ENCODE measurements at regions not wholly inside any gene's neighbourhood (a gene's known extent, or its start where the extent isn't known, plus 50 kb on each side); places are given as distances from the start of the nearest gene placed in this dataset.
A peak's percentile ranks its signal among the peaks of the same experiment; 100 is the strongest.

DNA sequence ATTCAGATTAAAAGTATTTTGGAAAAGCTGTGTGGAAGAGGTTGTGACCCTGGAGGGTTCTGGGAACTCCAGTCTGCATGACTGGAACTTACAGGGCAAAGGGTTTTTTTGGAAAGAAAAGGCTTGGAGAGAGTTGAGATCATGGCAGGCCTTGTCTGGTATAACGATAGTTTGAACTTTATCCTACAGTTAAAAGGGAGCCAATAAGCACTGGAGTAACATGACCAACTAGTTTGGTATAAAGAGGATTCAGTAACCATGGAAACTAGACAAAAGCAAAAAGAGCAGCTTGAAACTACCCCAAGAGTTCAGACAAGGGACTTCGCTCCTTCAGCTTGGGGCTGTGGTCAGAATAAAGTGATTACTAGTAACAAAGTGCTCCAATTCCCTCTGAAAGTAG is 151.2 kb upstream of the TMCO5A start:
- no peak for DNase-seq
- Mint-ChIP-seq H3K27ac (no peak overlapping the region), H3K4me3 (no peak overlapping the region), H3K27me3 (ENCODE audit: insufficient read depth) (no peaks in the 10 kb centered on the region), H3K9me3 (no peaks in the 10 kb centered on the region), H3K36me3 (ENCODE audit: low read depth) (peaks cover 7% of the 10 kb centered on the region), H3K4me1 (ENCODE audit: low read depth) (peaks cover 15% of the 10 kb centered on the region)
- no peak for TF ChIP-seq CTCF (IDR thresholded peaks at IDR 0.05)

- TF ChIP-seq CTCF (IDR thresholded peaks at IDR 0.05): no peak
- Mint-ChIP-seq H3K27me3 (ENCODE audit: insufficient read depth) (no peaks in the 10 kb centered on the region), H3K4me3 (no peak overlapping the region; the same call in 1 of the 2 replicates), H3K9me3 (no peaks in the 10 kb centered on the region), H3K4me1 (ENCODE audit: low read depth) (peaks cover 50% of the 10 kb centered on the region), H3K27ac (no peak overlapping the region), H3K36me3 (ENCODE audit: low read depth) (peaks cover 12% of the 10 kb centered on the region)
- DNase-seq: no peak
These were observed 146.1 kb upstream of the TMCO5A start for GRCh38 chr15:37788330-37788729.

GRCh38 chr15:37788767-37789396 is 145.6 kb upstream of the TMCO5A start:
- no peak overlapping the region; the same call in 1 of the 2 replicates for H3K27ac Mint-ChIP-seq
- H3K4me1 Mint-ChIP-seq (ENCODE audit: low read depth): peaks cover 50% of the 10 kb centered on the region
- H3K4me3 Mint-ChIP-seq: no peak overlapping the region
- no peaks in the 10 kb centered on the region for H3K27me3 Mint-ChIP-seq (ENCODE audit: insufficient read depth)
- no peaks in the 10 kb centered on the region for H3K9me3 Mint-ChIP-seq
- TF ChIP-seq CTCF (IDR thresholded peaks at IDR 0.05): no peak
- H3K36me3 Mint-ChIP-seq (ENCODE audit: low read depth): peaks cover 10% of the 10 kb centered on the region
- no peak for DNase-seq

GRCh38 chr15:37789397-37789786 is 145.0 kb upstream of the TMCO5A start:
- TF ChIP-seq CTCF (IDR thresholded peaks at IDR 0.05): 0 out of 2 replicates have a peak, but pooled peaks have one; percentile 17
- H3K36me3 Mint-ChIP-seq (ENCODE audit: low read depth): peaks cover 9% of the 10 kb centered on the region
- peak overlapping the region; percentile 10 for H3K27ac Mint-ChIP-seq
- no peaks in the 10 kb centered on the region for H3K9me3 Mint-ChIP-seq
- no peak overlapping the region for H3K4me3 Mint-ChIP-seq
- H3K4me1 Mint-ChIP-seq (ENCODE audit: low read depth): peaks cover 50% of the 10 kb centered on the region
- no peak for DNase-seq
- H3K27me3 Mint-ChIP-seq (ENCODE audit: insufficient read depth): no peaks in the 10 kb centered on the region

- Mint-ChIP-seq H3K27me3 (ENCODE audit: insufficient read depth) (no peaks in the 10 kb centered on the region), H3K4me1 (ENCODE audit: low read depth) (peaks cover 51% of the 10 kb centered on the region), H3K36me3 (ENCODE audit: low read depth) (peaks cover 9% of the 10 kb centered on the region), H3K4me3 (no peak overlapping the region), H3K27ac (peak overlapping the region; percentile 10; the same call in 1 of the 2 replicates), H3K9me3 (no peaks in the 10 kb centered on the region)
- TF ChIP-seq CTCF (IDR thresholded peaks at IDR 0.05): no peak
- peak; percentile 68 for DNase-seq
These were observed 144.6 kb upstream of the TMCO5A start for GRCh38 chr15:37789881-37790280.

All from HFFc6 (cell line).